Inflammatory macrophage treated with lipopolysaccharide for 1 hour (primary cell): ENCODE measurements at regions not wholly inside any gene's neighbourhood (a gene's known extent, or its start where the extent isn't known, plus 50 kb on each side); places are given as distances from the start of the nearest gene placed in this dataset.
A peak's percentile ranks its signal among the peaks of the same experiment; 100 is the strongest.

Experiments
- DNase-seq, 2 donors: peaks; one replicate each; pipeline ENCODE4 v3.0.0-alpha.2; 2020 to 2022

GRCh38 chr10:132467464-132468149 lies 70.0 kb upstream of the INPP5A start:
- DNase-seq: no peak

- DNase-seq: no peak
These were observed 69.4 kb upstream of the INPP5A start for GRCh38 chr10:132468216-132468615.

DNA sequence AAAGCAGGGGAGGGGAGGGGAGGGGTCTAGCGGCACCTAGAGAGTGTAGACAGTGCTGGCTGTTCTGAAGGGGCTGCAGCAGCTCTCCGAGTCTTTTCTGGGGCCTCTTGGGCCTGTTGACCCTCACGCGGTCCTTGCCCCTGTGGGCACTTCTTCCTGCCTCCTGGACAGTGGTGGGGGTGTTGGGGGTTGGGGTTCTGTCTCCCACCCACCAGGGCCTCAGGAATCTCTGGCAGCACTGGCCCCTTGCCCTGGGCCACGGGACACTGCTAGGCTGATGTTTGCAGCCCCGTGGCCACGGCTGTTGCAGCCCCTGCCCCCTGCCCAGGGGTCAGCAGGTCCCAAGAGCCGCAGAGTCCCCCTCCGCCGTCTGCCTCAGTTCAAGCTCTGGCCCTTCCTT lies 68.9 kb upstream of the INPP5A start:
- DNase-seq: no peak

- no peak for DNase-seq
These were observed 68.2 kb upstream of the INPP5A start for GRCh38 chr10:132469197-132469884.

GRCh38 chr10:132470410-132471124 lies 67.0 kb upstream of the INPP5A start:
- DNase-seq: no peak

DNA sequence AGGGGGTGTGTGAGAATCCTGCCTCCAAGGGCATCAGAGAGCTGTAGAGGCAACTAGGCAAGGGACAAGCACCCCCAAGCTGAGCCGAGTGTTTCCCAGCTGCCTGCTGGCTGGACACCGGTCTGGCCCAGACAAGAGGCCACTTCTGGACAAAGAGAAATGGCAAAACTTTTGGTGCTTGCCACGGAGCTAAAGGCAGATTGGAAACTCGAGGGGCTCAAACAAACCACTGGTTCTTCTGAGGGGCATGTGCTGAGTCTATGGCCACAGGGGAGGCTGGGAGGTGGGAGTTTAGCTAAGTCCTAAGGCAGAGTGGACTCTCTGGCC lies 66.5 kb upstream of the INPP5A start:
- no peak for DNase-seq

- no peak for DNase-seq
These were observed 66.1 kb upstream of the INPP5A start for GRCh38 chr10:132471484-132471883.

DNA sequence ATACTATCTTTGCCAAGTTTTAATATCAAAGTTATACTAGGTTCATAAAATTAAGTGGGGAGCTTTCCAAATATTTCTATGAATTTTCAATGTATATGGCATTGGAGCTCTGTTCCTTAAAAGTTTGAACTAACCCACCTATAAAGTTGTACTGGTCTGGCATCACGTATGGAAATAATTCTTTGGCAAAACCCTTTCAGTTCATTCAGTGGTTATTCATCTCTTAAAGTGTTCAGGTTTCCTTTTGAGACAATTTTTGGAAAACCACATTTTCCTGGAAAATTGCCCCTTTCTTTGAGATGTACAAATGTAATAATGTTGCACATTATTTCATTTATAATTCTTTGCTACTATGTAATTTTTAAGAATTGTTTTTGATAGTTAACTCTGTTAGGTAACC lies 62.5 kb upstream of the INPP5A start:
- DNase-seq: no peak

DNA sequence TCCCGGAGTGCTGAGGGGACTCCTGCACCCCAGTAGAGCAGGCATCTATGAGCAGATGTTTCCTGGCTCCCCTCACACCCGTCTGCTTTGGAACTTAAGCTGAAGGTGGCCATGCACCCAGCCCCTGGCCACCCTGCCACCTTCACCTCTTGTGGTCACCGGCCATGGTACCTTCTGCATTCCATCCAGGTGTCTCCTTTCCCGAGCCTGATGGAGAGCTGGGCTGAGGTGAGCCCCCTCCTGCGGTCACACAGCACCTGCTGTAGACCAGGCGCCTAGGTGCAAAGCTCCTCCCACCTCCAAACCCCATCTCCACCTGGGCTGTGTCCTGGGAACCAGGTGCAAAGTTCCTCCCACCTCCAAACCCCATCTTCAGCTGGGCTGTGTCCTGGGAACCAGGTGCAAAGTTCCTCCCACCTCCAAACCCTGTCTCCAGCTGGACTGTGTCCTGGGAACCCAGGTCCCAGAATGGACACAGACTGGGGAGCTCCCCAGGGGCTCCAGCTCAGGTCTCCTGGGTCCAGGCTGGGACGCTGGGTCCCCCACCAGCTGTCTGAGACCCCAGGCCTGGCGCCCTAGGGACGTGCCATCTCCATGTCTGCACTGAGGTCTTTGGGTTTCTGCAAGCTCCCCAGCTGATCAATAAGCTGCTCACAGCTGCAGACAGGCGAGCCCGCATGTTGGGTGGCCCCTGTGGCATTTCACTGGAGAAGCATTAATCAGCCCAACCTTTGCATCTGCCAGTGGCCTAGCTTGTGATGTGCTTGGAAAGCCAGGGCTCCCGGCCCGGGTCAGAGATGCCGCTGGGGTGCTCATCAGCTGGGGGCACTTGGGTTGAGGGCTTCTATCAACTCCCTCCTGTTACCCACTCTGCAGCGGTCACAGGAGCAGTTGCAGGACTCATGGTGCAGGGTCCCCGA lies 61.2 kb upstream of the INPP5A start:
- DNase-seq: no peak

GRCh38 chr10:132477066-132477397 lies 60.6 kb upstream of the INPP5A start:
- no peak for DNase-seq

DNA sequence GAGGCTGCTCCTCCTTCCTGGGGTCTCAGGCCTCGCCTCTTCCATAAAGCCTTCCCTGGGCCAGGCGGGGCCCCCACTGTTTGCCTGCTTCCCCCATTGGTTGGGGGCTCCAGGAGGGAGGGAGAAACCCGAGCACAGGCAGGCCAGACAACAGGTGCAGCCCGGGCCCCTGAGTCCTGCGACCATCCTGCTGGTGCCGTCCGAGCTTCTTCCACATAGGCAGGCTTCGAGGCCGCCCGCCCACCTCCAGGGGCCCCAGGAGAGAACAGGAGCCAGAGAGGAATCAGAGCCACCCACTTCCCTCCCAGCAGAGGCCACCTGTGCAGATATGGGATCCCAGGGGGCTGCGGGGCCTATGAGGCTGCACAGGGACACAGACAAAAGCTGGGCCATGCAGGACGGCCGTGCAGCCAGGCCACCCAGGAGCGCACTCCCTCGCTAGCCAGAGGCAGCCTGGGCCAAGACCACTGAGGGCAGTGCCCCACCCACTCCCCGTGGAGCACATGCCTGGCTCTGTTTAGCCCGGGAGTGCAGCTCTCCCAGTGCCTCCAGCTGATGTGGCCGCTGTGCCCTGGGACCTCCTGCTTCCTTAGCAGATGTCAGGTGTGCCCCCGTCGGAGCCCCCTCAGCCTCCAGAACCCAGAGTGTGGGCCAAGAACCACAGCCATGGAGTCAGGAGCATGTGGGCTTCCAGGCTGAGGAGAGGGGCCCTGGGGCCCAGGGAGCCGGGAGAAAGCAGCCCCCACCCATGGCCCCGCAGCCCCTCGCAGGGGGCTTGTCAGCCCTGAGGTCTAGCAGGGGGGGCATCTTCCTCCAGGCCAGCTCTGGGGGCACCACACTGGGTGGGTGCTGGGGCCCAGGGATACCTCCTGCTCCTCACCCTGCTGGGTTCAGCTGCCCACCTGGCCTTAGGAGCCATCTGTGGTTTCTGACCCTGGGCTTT lies 59.9 kb upstream of the INPP5A start:
- DNase-seq: no peak

DNA sequence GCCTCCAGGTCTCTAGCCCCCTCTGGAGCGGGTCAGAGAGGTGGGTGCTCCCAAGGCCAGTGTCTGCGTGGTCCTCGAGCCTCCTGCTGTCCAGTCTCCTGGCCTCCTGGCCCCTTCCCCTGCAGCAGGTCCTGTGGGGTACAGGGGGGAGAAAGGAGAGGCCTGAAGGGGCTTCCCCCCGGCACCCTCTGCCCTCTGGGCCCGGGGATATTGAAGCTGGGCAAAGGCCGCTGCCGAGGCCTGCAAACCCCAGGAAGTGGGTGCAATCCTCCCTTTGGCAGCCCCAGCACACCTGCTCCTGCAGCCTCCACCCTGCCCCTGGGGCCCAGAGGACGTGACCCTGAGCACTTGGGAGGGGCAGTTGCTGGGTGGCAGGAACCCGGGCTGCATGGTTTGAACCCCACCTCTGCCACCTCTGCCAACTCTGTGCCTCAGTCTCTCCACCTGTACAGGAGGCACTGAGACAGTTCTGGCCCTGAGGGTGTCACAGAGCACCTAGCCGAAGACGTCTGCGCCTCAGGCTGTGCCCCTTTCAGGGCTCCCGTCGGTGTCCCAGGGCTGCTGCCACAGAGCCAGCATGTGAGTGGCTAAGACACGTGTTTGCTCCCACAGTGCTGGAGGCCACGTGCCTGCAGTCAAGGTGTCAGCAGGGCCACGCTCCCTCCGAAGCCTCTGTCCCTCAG lies 59.1 kb upstream of the INPP5A start:
- DNase-seq: no peak

- DNase-seq: no peak
These were observed 58.5 kb upstream of the INPP5A start for GRCh38 chr10:132479024-132479602.

DNA sequence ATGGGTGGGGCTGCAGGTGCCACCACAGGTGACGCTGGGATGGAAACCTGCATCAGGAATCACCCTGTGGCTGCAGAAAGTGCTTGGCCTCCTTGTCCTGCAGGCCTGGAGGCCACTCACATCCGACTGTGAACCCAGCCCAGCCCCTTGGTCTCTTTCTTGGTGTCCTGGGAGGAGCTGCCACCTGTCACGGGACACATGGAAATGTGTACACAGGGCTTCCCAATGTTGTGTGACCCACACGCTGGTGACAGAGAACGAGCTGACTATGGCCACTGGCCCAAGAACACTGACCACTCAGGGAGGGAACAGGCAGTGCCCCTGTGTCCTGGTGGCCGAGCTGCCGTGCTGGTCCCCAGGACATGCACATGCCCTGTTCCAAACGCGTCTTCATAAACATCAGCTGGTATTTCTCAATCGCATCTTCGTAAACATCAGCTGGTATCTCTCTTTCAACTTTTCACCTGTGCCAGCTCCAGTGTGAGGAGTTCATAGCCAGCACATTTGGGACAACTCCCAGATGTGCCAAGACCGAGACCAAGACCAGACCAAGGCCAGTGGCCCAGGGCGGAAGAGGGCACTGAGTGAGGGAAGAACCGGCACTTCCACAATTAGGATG lies 57.9 kb upstream of the INPP5A start:
- no peak for DNase-seq

DNA sequence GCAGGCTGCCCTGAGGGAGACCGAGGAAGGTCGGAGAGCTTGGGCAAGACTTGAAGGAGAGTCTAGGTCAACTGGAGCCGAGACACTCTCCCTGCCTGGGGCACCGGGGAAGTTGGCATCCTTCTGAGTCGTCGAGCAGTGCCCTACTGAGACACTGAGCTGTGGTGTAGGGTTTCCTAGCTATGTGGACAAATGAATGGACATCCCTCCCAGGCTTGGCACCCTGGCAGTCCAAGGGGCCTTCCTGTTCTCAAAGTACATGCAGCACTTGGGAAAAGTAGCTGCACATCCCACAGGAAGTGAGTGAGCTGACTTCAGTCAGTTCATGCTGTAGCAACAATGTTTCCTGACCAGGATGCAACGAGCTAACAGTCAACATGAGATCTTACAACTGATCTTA lies 57.2 kb upstream of the INPP5A start:
- DNase-seq: no peak

GRCh38 chr10:132481690-132482089 lies 55.9 kb upstream of the INPP5A start:
- no peak for DNase-seq

DNA sequence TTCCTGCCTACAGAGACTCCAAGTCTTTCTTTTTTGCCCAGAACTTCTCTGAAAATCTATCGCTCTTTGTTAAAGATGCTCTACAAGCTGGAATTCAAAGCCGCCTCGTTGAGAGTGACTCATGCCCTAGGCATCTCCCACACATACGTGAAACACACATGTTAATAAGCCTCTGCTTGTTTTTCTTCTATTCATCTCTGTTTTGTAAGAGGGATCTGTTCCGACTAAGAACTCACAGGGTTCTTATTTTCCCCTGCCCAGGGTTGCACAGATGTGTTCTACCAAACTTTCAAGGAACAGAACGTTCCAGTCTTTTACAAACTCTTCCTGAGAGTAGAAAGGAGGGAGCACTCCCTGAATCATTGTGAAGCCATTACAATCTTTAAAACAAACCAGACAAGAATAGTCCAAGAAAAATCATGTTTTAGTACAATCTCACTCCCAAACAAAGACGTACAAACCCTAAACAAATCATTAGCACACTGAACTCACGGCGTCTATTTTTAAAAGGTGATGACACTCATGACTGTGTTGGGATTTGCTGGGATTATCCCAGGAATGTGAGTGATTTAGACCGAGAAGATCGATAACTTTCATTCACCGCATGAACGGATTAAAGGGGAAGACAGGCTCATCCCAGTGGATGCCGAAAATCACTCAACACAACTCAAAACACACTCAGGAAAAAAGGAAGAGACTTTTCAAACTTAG lies 55.3 kb upstream of the INPP5A start:
- DNase-seq: peak in 1 of 2 donors; percentile 79

GRCh38 chr10:132483394-132483793 lies 54.2 kb upstream of the INPP5A start:
- no peak for DNase-seq

DNA sequence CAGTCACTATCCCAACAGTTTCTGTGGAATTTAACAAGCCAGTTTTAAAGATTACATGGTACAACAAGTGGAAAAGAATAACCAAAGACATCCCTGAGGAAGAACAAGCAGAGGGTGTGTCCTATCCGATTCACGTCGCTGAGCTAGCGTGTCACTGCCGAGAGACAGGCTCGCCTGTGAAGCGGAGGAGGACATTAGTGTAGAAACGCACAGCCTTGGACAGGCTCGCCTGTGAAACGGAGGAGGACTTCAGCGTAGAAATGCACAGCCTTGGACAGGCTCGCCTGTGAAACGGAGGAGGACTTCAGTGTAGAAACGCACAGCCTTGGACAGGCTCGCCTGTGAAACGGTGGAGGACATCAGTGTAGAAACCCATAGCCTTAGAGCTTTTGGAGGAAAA lies 52.7 kb upstream of the INPP5A start:
- no peak for DNase-seq

GRCh38 chr10:132485391-132485790 lies 52.2 kb upstream of the INPP5A start:
- no peak for DNase-seq
